ENCODE measurements at regions not wholly inside any gene's neighbourhood (a gene's known extent, or its start where the extent isn't known, plus 50 kb on each side); places are given as distances from the start of the nearest gene placed in this dataset.

DNA sequence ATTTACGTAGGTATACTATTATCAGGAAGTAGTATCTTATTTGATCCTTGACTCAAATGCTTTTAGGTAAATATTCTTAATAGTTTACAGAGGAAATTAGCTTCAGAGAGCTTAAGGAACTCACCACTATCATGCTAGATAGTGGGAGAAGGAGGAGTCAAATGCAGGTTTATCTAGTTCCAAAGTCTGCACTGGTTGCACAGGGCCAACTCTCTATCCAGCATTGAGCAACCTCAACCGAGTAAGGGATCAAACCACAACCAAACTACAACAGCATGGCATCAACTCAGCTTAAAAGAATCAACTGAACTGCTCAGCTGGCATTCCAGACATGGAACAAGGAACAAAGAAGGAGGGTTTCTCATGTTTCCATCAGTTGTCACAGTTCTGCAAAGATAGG, 306.0 kb downstream of the MAF start:
- no peak for TF ChIP-seq SUZ12 (IDR thresholded peaks at IDR 0.05)
- no peak for TF ChIP-seq LEF1 (IDR thresholded peaks at IDR 0.05; ENCODE audit: borderline replicate concordance)
- TF ChIP-seq FOXK2 (IDR thresholded peaks at IDR 0.05): no peak

Measured in HEK293T (cell line).